ENCODE measurements at regions not wholly inside any gene's neighbourhood (a gene's known extent, or its start where the extent isn't known, plus 50 kb on each side); places are given as distances from the start of the nearest gene placed in this dataset.

DNA sequence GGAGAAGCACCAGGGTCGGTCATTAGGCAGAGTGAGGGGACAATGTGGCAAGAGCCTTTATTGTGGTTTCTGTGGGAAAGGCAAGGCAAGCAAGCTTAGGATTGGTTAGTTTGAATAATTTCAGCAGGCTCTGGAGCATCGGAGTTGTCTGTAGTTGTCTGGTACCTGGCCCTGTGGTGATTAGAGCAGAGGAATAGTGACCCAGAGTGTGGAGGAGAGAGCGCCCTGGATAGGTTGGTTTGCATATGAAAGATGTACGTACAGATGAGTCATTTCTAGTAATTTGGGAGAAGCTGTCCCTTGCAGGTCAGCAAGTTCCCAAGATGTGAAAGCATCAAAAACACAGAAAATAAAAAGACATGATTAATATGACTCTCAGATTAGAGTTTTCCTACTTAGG lies 383.1 kb upstream of the MEX3C start:
- Histone ChIP-seq H3K27ac (no peak overlapping the region), H3K4me1 (ENCODE audit: low read depth) (no peaks in the 10 kb centered on the region), H3K4me3 (no peak overlapping the region), H3K36me3 (no peaks in the 10 kb centered on the region), H3K27me3 (peaks cover 13% of the 10 kb centered on the region), H3K9me3 (ENCODE audit: low read depth) (no peaks in the 10 kb centered on the region)
- no peak for TF ChIP-seq CTCF (IDR thresholded peaks at IDR 0.05; ENCODE audit: low read depth, low read length)
- DNase-seq (ENCODE audit: low read depth in 1 of 2, low spot score in 1 of 2): no peak

DNA sequence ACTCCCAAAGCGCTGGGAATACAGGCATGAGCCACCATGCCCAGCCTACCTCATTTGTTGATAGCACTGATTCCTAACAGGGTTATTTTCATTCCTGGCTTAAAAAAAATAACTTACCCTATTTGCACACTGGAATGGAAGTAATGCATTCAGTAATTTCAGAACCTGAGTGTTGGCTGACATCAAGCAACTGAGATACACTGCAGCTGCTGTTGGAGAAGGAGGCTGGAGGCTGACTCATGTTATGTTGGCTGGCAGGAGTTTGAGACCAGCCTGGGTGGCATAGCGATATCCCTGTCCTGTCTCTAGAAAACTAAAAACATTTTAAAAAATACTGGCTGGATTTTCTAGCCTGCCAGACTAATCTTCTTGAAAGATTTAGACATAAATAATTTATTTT lies 385.1 kb upstream of the MEX3C start:
- no peak overlapping the region for H3K4me3 ChIP-seq
- H3K36me3 ChIP-seq: no peaks in the 10 kb centered on the region
- no peak for TF ChIP-seq CTCF (IDR thresholded peaks at IDR 0.05; ENCODE audit: low read depth, low read length)
- H3K4me1 ChIP-seq (ENCODE audit: low read depth): no peaks in the 10 kb centered on the region
- H3K27me3 ChIP-seq: peaks cover 13% of the 10 kb centered on the region
- DNase-seq (ENCODE audit: low read depth in 1 of 2, low spot score in 1 of 2): peak in 1 of 2 donors; percentile 46
- no peaks in the 10 kb centered on the region for H3K9me3 ChIP-seq (ENCODE audit: low read depth)
- H3K27ac ChIP-seq: no peak overlapping the region

DNA sequence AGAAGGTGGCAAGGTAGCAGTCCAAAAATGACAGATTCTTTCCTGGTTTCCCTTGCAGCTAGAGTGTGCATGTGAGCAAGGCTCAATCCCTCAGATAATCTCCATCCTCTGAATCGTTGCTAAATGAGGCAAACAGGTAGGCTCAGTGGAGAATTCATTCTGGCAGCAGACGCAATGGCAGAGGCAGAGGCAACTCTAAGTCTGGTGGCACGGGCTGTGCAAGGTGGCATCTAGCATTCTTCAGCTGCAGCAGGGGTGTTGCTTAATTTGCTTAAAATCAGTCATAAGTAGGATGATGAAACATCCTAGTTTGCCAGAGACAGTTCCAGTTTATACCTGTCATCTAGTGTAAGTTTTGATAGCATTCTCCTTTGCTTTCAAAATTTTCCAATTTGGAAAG lies 391.1 kb upstream of the MEX3C start:
- DNase-seq (ENCODE audit: low read depth in 1 of 2, low spot score in 1 of 2): no peak
- Histone ChIP-seq H3K9me3 (ENCODE audit: low read depth) (no peaks in the 10 kb centered on the region), H3K4me1 (ENCODE audit: low read depth) (no peaks in the 10 kb centered on the region), H3K27me3 (peaks cover 30% of the 10 kb centered on the region), H3K27ac (no peak overlapping the region), H3K36me3 (no peaks in the 10 kb centered on the region), H3K4me3 (no peak overlapping the region)
- no peak for TF ChIP-seq CTCF (IDR thresholded peaks at IDR 0.05; ENCODE audit: low read depth, low read length)

- no peak for DNase-seq (ENCODE audit: low read depth in 1 of 2, low spot score in 1 of 2)
- H3K4me3 ChIP-seq: no peak overlapping the region
- no peak overlapping the region for H3K27ac ChIP-seq
- no peaks in the 10 kb centered on the region for H3K36me3 ChIP-seq
- H3K9me3 ChIP-seq (ENCODE audit: low read depth): no peaks in the 10 kb centered on the region
- TF ChIP-seq CTCF (IDR thresholded peaks at IDR 0.05; ENCODE audit: low read depth, low read length): no peak
- no peaks in the 10 kb centered on the region for H3K4me1 ChIP-seq (ENCODE audit: low read depth)
- peaks cover 57% of the 10 kb centered on the region for H3K27me3 ChIP-seq
Observed at GRCh38 chr18:51593931-51594330, 396.4 kb upstream of the MEX3C start.

DNA sequence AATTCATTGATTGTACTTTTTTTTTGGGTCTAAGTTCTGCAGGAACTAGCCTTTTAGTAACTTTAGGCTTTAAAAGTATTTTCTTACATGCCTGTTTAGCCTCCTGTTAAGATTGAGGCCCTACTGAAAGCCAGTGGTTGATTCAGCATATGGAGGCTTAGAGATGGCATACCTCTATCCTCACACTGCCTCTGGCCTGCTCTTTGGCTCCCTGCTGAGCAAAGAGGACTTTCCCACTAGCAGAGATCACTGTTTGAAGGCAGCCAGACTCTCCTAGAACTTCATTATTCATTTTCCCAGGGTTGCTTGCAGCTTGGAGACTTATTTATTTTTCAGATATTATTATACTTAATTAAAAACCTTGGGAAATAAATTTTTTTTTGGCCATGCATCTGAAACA lies 405.6 kb upstream of the MEX3C start:
- no peak overlapping the region for H3K27ac ChIP-seq
- no peaks in the 10 kb centered on the region for H3K9me3 ChIP-seq (ENCODE audit: low read depth)
- H3K4me3 ChIP-seq: no peak overlapping the region
- H3K27me3 ChIP-seq: peaks cover 77% of the 10 kb centered on the region
- H3K4me1 ChIP-seq (ENCODE audit: low read depth): peaks cover 4% of the 10 kb centered on the region
- peak in 1 of 2 donors; percentile 44 for DNase-seq (ENCODE audit: low read depth in 1 of 2, low spot score in 1 of 2)
- H3K36me3 ChIP-seq: no peaks in the 10 kb centered on the region
- no peak for TF ChIP-seq CTCF (IDR thresholded peaks at IDR 0.05; ENCODE audit: low read depth, low read length)

- no peaks in the 10 kb centered on the region for H3K36me3 ChIP-seq
- H3K4me3 ChIP-seq: no peak overlapping the region
- peak in 1 of 2 donors; percentile 68 for DNase-seq (ENCODE audit: low read depth in 1 of 2, low spot score in 1 of 2)
- no peak overlapping the region for H3K27ac ChIP-seq
- no peaks in the 10 kb centered on the region for H3K9me3 ChIP-seq (ENCODE audit: low read depth)
- peaks cover 4% of the 10 kb centered on the region for H3K4me1 ChIP-seq (ENCODE audit: low read depth)
- no peak for TF ChIP-seq CTCF (IDR thresholded peaks at IDR 0.05; ENCODE audit: low read depth, low read length)
- peaks cover 78% of the 10 kb centered on the region for H3K27me3 ChIP-seq
Observed at GRCh38 chr18:51603551-51603950, 406.1 kb upstream of the MEX3C start.
